PC-3 (cell line): ENCODE measurements at regions not wholly inside any gene's neighbourhood (a gene's known extent, or its start where the extent isn't known, plus 50 kb on each side); places are given as distances from the start of the nearest gene placed in this dataset.

Source experiments
- ATAC-seq: fragments of 200-7000 bp; cut with Tn5 transposase; 2 replicates; pipeline ENCODE4 v1.9.1; 2020; ENCODE audit warnings: mild to moderate bottlenecking, moderate library complexity
- BruUV-seq: library from RNA; stranded (reverse); fragments of 400-500 nt; replicated peaks from 2 replicates; lab custom pipeline; 2021; lab: Mats Ljungman, UMichigan
- CTCF ChIA-PET: fragments of 300-600 bp; sonication (Branson Sonifier 250); formaldehyde crosslinking; loops from one replicate; lab custom pipeline; 2022; ENCODE audit warnings: antibody characterized with exemption; lab: Charles Lee
- POLR2A ChIA-PET: fragments of 300-600 bp; sonication (Branson Sonifier 250); formaldehyde crosslinking; loops from one replicate; lab custom pipeline; 2022; ENCODE audit warnings: antibody characterized with exemption; ENCODE audit not compliant: unreplicated experiment; lab: Charles Lee
- DNase-seq: peaks from one replicate; pipeline ENCODE4 v3.0.0-alpha.2; 2015
- H2AFZ ChIP-seq: fragments of 300-600 bp; sonication (generic); 2 replicates; pipeline ENCODE4 v1.6.0; 2016; ENCODE audit warnings: antibody characterized with exemption, low read length
- H3F3A ChIP-seq: fragments of 300-600 bp; sonication (generic); one replicate; pipeline ENCODE4 v1.6.0; 2017; ENCODE audit warnings: antibody characterized with exemption, low read length, control low read depth, mild to moderate bottlenecking; ENCODE audit not compliant: unreplicated experiment
- H3K27ac ChIP-seq: fragments of 300-600 bp; sonication (generic); 2 replicates; pipeline ENCODE4 v1.5.1; 2016; ENCODE audit warnings: mild to moderate bottlenecking, low read length
- H3K27me3 ChIP-seq: fragments of 300-600 bp; sonication (generic); 2 replicates; pipeline ENCODE4 v1.6.1; 2016; ENCODE audit warnings: low read length, mixed read lengths
- H3K36me3 ChIP-seq: fragments of 300-600 bp; sonication (generic); 2 replicates; pipeline ENCODE4 v1.6.1; 2016; ENCODE audit warnings: low read depth, mixed run types, low read length, mixed read lengths
- H3K4me1 ChIP-seq: fragments of 300-600 bp; sonication (generic); 2 replicates; pipeline ENCODE4 v1.5.1; 2016; ENCODE audit warnings: low read length; ENCODE audit not compliant: insufficient read depth
- H3K4me2 ChIP-seq: fragments of 300-600 bp; sonication (generic); 2 replicates; pipeline ENCODE4 v1.6.0; 2016; ENCODE audit warnings: low read length
- H3K4me3 ChIP-seq: fragments of 300-600 bp; sonication (generic); 2 replicates; pipeline ENCODE4 v1.5.1; 2016; ENCODE audit warnings: mild to moderate bottlenecking, low read length, mixed read lengths
- H3K79me2 ChIP-seq: fragments of 300-600 bp; sonication (generic); 2 replicates; pipeline ENCODE4 v1.6.1; 2017; ENCODE audit warnings: low read length, mixed read lengths
- H3K9ac ChIP-seq: fragments of 300-600 bp; sonication (generic); 2 replicates; pipeline ENCODE4 v1.6.0; 2016; ENCODE audit warnings: mild to moderate bottlenecking, low read length
- H3K9me2 ChIP-seq: fragments of 300-600 bp; sonication (generic); replicated peaks from 2 replicates; pipeline ENCODE4 v1.6.1; 2016; ENCODE audit warnings: mixed run types, low read length, mixed read lengths
- H3K9me3 ChIP-seq: fragments of 300-600 bp; sonication (generic); 2 replicates; pipeline ENCODE4 v1.6.1; 2016; ENCODE audit warnings: low read length, mixed read lengths
- H4K20me1 ChIP-seq: fragments of 300-600 bp; sonication (generic); 2 replicates; pipeline ENCODE4 v1.6.1; 2016; ENCODE audit warnings: low read length, mixed read lengths
- CTCF ChIP-seq: fragments of 300-600 bp; sonication (generic); conservative IDR thresholded peaks from 2 replicates; pipeline ENCODE4 v1.5.1; 2017; ENCODE audit warnings: antibody characterized with exemption, low read depth, mild to moderate bottlenecking, low read length
- EZH2 ChIP-seq: fragments of 300-600 bp; sonication (generic); IDR thresholded peaks from one replicate; pipeline ENCODE4 v1.6.1; 2017; ENCODE audit warnings: antibody characterized with exemption, mild to moderate bottlenecking, low read length; ENCODE audit not compliant: unreplicated experiment
- EZH2phosphoT487 ChIP-seq: fragments of 300-600 bp; sonication (generic); IDR thresholded peaks from 2 replicates; pipeline ENCODE4 v1.6.1; 2018; ENCODE audit warnings: mild to moderate bottlenecking, antibody characterized with exemption, low read length, borderline replicate concordance
- intact Hi-C: fragments of 100-400 bp; cut with micrococcal nuclease; formaldehyde crosslinking; loops from 2 replicates; pipeline ENCODE4 v1.9.0; 2023

GRCh38 chr12:83865431-83865830 lies 1047.2 kb downstream of the SLC6A15 start:
- no peak overlapping the region for H2AFZ ChIP-seq
- H4K20me1 ChIP-seq, result no peaks in the 10 kb centered on the region
- no peaks in the 10 kb centered on the region for H3K9me3 ChIP-seq
- no peaks in the 10 kb centered on the region for H3F3A ChIP-seq
- H3K4me2 ChIP-seq, result no peak overlapping the region
- no peak overlapping the region for H3K4me3 ChIP-seq
- ATAC-seq, result peak; percentile 60
- H3K27ac ChIP-seq, result peak overlapping the region; percentile 66
- ChIA-PET POLR2A (no interaction called here), CTCF (no interaction called here)
- peak; percentile 79 for DNase-seq
- H3K4me1 ChIP-seq, result peaks cover 33% of the 10 kb centered on the region
- intact Hi-C loops, result loop anchor here (10.0 kb wide), 1 partner anchor 119 kb away; no protein-coding TSS in a partner anchor
- no peak overlapping the region for H3K9ac ChIP-seq
- TF ChIP-seq EZH2phosphoT487 (no peak), CTCF (0 out of 2 replicates have a peak, but pooled peaks have one; percentile 9)
- H3K79me2 ChIP-seq, result no peaks in the 10 kb centered on the region
- H3K36me3 ChIP-seq, result no peaks in the 10 kb centered on the region; the same call in 1 of the 2 replicates
- no TSS peak for BruUV-seq
- H3K27me3 ChIP-seq, result no peaks in the 10 kb centered on the region
- no peaks in the 10 kb centered on the region for H3K9me2 ChIP-seq

GRCh38 chr12:83864054-83864453 lies 1048.5 kb downstream of the SLC6A15 start:
- no peaks in the 10 kb centered on the region; the same call in 1 of the 2 replicates for H3K36me3 ChIP-seq
- no peaks in the 10 kb centered on the region for H3K79me2 ChIP-seq
- no peaks in the 10 kb centered on the region for H3K9me2 ChIP-seq
- no peak for TF ChIP-seq EZH2
- TF ChIP-seq CTCF, result no peak
- TF ChIP-seq EZH2phosphoT487, result no peak
- H3K4me1 ChIP-seq, result peaks cover 33% of the 10 kb centered on the region
- peak; percentile 83 for ATAC-seq
- CTCF ChIA-PET, result no interaction called here
- H3K27me3 ChIP-seq, result no peaks in the 10 kb centered on the region
- no peak overlapping the region for H3K4me3 ChIP-seq
- intact Hi-C loops, result loop anchor here (1.0 to 10.0 kb wide), 3 partner anchors 45 to 352 kb away; no protein-coding TSS in a partner anchor
- 0 out of 2 replicates have a peak overlapping the region, but pooled peaks have one; percentile 2 for H3K9ac ChIP-seq
- DNase-seq, result peak; percentile 83
- POLR2A ChIA-PET, result interaction anchor here (0.6 to 0.7 kb wide), 2 partner anchors 20 to 168 kb away, joined by 3 read pairs; no protein-coding TSS in a partner anchor
- no peaks in the 10 kb centered on the region for H3F3A ChIP-seq
- H2AFZ ChIP-seq, result no peak overlapping the region
- no peaks in the 10 kb centered on the region for H3K9me3 ChIP-seq
- peak overlapping the region; percentile 66 for H3K27ac ChIP-seq
- peak overlapping the region; percentile 42 for H3K4me2 ChIP-seq
- no peaks in the 10 kb centered on the region for H4K20me1 ChIP-seq
- no TSS peak for BruUV-seq

GRCh38 chr12:83859021-83859420 lies 1053.6 kb downstream of the SLC6A15 start:
- no peak overlapping the region for H3K4me2 ChIP-seq
- DNase-seq, result no peak

More at GRCh38 chr12:83859021-83859420, 1053.6 kb downstream of the SLC6A15 start:
- POLR2A ChIA-PET, result no interaction called here
- no peak overlapping the region for H3K4me3 ChIP-seq
- H3K9ac ChIP-seq, result no peak overlapping the region
- no peak overlapping the region for H2AFZ ChIP-seq
- no peaks in the 10 kb centered on the region for H3F3A ChIP-seq
- intact Hi-C loops, result no loop called here
- H3K27ac ChIP-seq, result no peak overlapping the region
- no TSS peak for BruUV-seq
- peaks cover 8% of the 10 kb centered on the region for H3K4me1 ChIP-seq
- CTCF ChIA-PET, result no interaction called here
- H4K20me1 ChIP-seq, result no peaks in the 10 kb centered on the region
- no peak for ATAC-seq
- H3K79me2 ChIP-seq, result no peaks in the 10 kb centered on the region
- TF ChIP-seq CTCF (no peak), EZH2 (no peak), EZH2phosphoT487 (no peak)
- no peaks in the 10 kb centered on the region for H3K27me3 ChIP-seq
- no peaks in the 10 kb centered on the region for H3K9me2 ChIP-seq
- H3K36me3 ChIP-seq, result no peaks in the 10 kb centered on the region; the same call in 1 of the 2 replicates
- peaks cover 8% of the 10 kb centered on the region; the same call in 1 of the 2 replicates for H3K9me3 ChIP-seq
